K562 (cell line): ENCODE measurements at regions not wholly inside any gene's neighbourhood (a gene's known extent, or its start where the extent isn't known, plus 50 kb on each side); places are given as distances from the start of the nearest gene placed in this dataset.

Source experiments
- ARID4B ChIP-seq: sonication (generic); formaldehyde crosslinking; IDR thresholded peaks from 2 replicates; pipeline ENCODE4 v1.8.0; 2022; ENCODE audit warnings: mild to moderate bottlenecking, missing genetic modification reagents
- GTF3C2 ChIP-seq: IDR thresholded peaks from 3 replicates; pipeline ENCODE4 v1.6.1; 2011; ENCODE audit warnings: borderline replicate concordance, mild to moderate bottlenecking, moderate library complexity; ENCODE audit not compliant: insufficient read length; ENCODE audit errors: extremely low read depth
- HNRNPLL ChIP-seq: fragments of 200-400 bp; formaldehyde crosslinking; IDR thresholded peaks from 2 replicates; pipeline ENCODE4 v1.6.1; 2017; ENCODE audit warnings: low read length, low read depth, mild to moderate bottlenecking; ENCODE audit not compliant: poor library complexity, severe bottlenecking
- MAX ChIP-seq: sonication (generic); formaldehyde crosslinking; IDR thresholded peaks from 2 replicates; pipeline ENCODE4 v1.9.0; 2022; ENCODE audit warnings: mild to moderate bottlenecking, missing genetic modification reagents
- PATZ1 ChIP-seq: fragments of 250-450 bp; sonication (Bioruptor Pico); IDR thresholded peaks from 2 replicates; pipeline ENCODE4 v1.5.0; 2020; ENCODE audit warnings: mild to moderate bottlenecking, borderline replicate concordance
- PREB ChIP-seq: sonication (generic); formaldehyde crosslinking; IDR thresholded peaks from 2 replicates; pipeline ENCODE4 v1.8.1; 2023; ENCODE audit warnings: mild to moderate bottlenecking, missing genetic modification reagents

- TF ChIP-seq GTF3C2 (no peak), PATZ1 (CRISPR knock-in tag) (no peak), ARID4B (CRISPR knock-in tag) (peak; percentile 45; the same call in 1 of the 2 replicates), MAX (CRISPR knock-in tag) (peak; percentile 61), PREB (no peak), HNRNPLL (no peak)
These were observed 119.7 kb upstream of the CD82 start (continued) for GRCh38 chr11:44445500-44446365.
